ENCODE measurements at regions not wholly inside any gene's neighbourhood (a gene's known extent, or its start where the extent isn't known, plus 50 kb on each side); places are given as distances from the start of the nearest gene placed in this dataset.
"Not testable (repeated sequence)": the region's sequence is repeated elsewhere in the genome, so short reads cannot be mapped to it uniquely, and the experiment has no call there.

GRCh38 chr4:155582041-155582440, 84.6 kb upstream of the GUCY1A1 start:
- POLR2A ChIA-PET: no interaction called here
- H3K27ac Mint-ChIP-seq: no peak overlapping the region

GRCh38 chr4:155578726-155579370, 87.8 kb upstream of the GUCY1A1 start:
- CTCF ChIA-PET: no interaction called here
- ATAC-seq (no peak), DNase-seq (no peak)
- TF ChIP-seq CTCF (IDR thresholded peaks at IDR 0.05): no peak
- Mint-ChIP-seq H3K4me3 (no peak overlapping the region), H3K36me3 (ENCODE audit: low read depth) (no peaks in the 10 kb centered on the region), H3K9me3 (no peaks in the 10 kb centered on the region), H3K27me3 (peaks cover 1% of the 10 kb centered on the region), H3K27ac (no peak overlapping the region), H3K4me1 (ENCODE audit: low read depth) (peaks cover 10% of the 10 kb centered on the region)
- POLR2A ChIA-PET: no interaction called here
- intact Hi-C loops (cut with micrococcal nuclease): no loop called here

More at GRCh38 chr4:155582041-155582440, 84.6 kb upstream of the GUCY1A1 start:
- Mint-ChIP-seq H3K4me1 (ENCODE audit: low read depth) (peaks cover 10% of the 10 kb centered on the region), H3K36me3 (ENCODE audit: low read depth) (no peaks in the 10 kb centered on the region), H3K9me3 (no peaks in the 10 kb centered on the region), H3K4me3 (no peak overlapping the region), H3K27me3 (no peaks in the 10 kb centered on the region)
- TF ChIP-seq CTCF (IDR thresholded peaks at IDR 0.05): no peak
- intact Hi-C loops (cut with micrococcal nuclease): no loop called here
- DNase-seq (no peak), ATAC-seq (no peak)
- CTCF ChIA-PET: no interaction called here

DNA sequence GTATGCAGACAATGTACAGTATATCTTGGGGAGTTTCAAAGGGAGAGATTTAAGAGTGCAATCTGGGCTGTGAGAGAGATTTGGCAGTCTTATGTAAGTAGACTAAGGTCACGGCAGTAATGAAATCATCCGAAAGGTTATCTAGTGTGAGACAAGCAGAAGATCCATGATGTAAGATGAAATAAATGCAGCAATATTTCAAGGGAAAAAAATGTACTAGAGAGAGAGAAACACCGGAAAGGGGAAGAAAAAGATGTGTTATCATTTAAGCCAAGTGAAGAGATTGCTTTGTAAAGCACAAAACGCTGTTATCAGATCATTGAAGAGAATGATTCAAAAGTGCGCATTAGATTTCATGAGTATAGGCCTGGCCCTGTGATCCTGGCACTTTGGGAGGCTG, 88.4 kb upstream of the GUCY1A1 start:
- no peak for TF ChIP-seq CTCF (IDR thresholded peaks at IDR 0.05)
- H3K27me3 Mint-ChIP-seq: peaks cover 1% of the 10 kb centered on the region
- ChIA-PET POLR2A (no interaction called here), CTCF (no interaction called here)
- intact Hi-C loops (cut with micrococcal nuclease): no loop called here
- no peaks in the 10 kb centered on the region for H3K9me3 Mint-ChIP-seq
- no peak overlapping the region for H3K27ac Mint-ChIP-seq
- no peaks in the 10 kb centered on the region for H3K36me3 Mint-ChIP-seq (ENCODE audit: low read depth)
- ATAC-seq (no peak), DNase-seq (no peak)
- peaks cover 6% of the 10 kb centered on the region for H3K4me1 Mint-ChIP-seq (ENCODE audit: low read depth)
- H3K4me3 Mint-ChIP-seq: no peak overlapping the region

GRCh38 chr4:155574329-155574728, 92.3 kb upstream of the GUCY1A1 start:
- ATAC-seq; H3K4me3 Mint-ChIP-seq; POLR2A ChIA-PET; DNase-seq; H3K9me3 Mint-ChIP-seq; H3K36me3 Mint-ChIP-seq (ENCODE audit: low read depth); CTCF ChIA-PET; H3K4me1 Mint-ChIP-seq (ENCODE audit: low read depth); H3K27me3 Mint-ChIP-seq; intact Hi-C loops (cut with micrococcal nuclease); H3K27ac Mint-ChIP-seq: not testable (repeated sequence)

- CTCF ChIA-PET: no interaction called here
- H3K27me3 Mint-ChIP-seq: peaks cover 1% of the 10 kb centered on the region
These were observed 93.5 kb upstream of the GUCY1A1 start for GRCh38 chr4:155573126-155573525.

More at GRCh38 chr4:155573126-155573525, 93.5 kb upstream of the GUCY1A1 start:
- H3K4me1 Mint-ChIP-seq (ENCODE audit: low read depth): no peaks in the 10 kb centered on the region
- ATAC-seq (no peak), DNase-seq (no peak)
- TF ChIP-seq CTCF (IDR thresholded peaks at IDR 0.05): no peak
- POLR2A ChIA-PET: no interaction called here
- H3K27ac Mint-ChIP-seq: no peak overlapping the region
- no peak overlapping the region for H3K4me3 Mint-ChIP-seq
- intact Hi-C loops (cut with micrococcal nuclease): no loop called here
- H3K9me3 Mint-ChIP-seq: no peaks in the 10 kb centered on the region
- no peaks in the 10 kb centered on the region for H3K36me3 Mint-ChIP-seq (ENCODE audit: low read depth)
